Cerebellar nuclear complex (tissue), 1 donor: ENCODE measurements at regions not wholly inside any gene's neighbourhood (a gene's known extent, or its start where the extent isn't known, plus 50 kb on each side); places are given as distances from the start of the nearest gene placed in this dataset.

Experiments used
- DNase-seq, 2 experiments: peaks; one replicate each; lab custom pipeline; 2025; lab: John Stamatoyannopoulos, UW

- DNase-seq, result no peak
These were observed 113.9 kb downstream of the C5orf15 start for GRCh38 chr5:133854554-133854953.

- no peak for DNase-seq
These were observed 114.6 kb downstream of the C5orf15 start for GRCh38 chr5:133853646-133854365.

- DNase-seq, result no peak
These were observed 116.9 kb downstream of the C5orf15 start for GRCh38 chr5:133851521-133851920.

GRCh38 chr5:133850811-133851210, 117.6 kb downstream of the C5orf15 start:
- DNase-seq, result no peak

- no peak for DNase-seq
These were observed 119.3 kb downstream of the C5orf15 start for GRCh38 chr5:133849116-133849515.

- no peak for DNase-seq
These were observed 120.0 kb downstream of the C5orf15 start for GRCh38 chr5:133848341-133848811.

GRCh38 chr5:133847886-133848285, 120.5 kb downstream of the C5orf15 start:
- DNase-seq, result no peak

GRCh38 chr5:133847301-133847700, 121.1 kb downstream of the C5orf15 start:
- no peak for DNase-seq

- DNase-seq, result no peak
These were observed 121.8 kb downstream of the C5orf15 start for GRCh38 chr5:133846478-133847226.

GRCh38 chr5:133845271-133845670, 123.2 kb downstream of the C5orf15 start:
- no peak for DNase-seq

- no peak for DNase-seq
These were observed 123.6 kb downstream of the C5orf15 start for GRCh38 chr5:133844836-133845235.

GRCh38 chr5:133843911-133844310, 124.5 kb downstream of the C5orf15 start:
- DNase-seq, result no peak

GRCh38 chr5:133842846-133843611, 125.4 kb downstream of the C5orf15 start:
- no peak for DNase-seq

GRCh38 chr5:133841831-133842750, 126.3 kb downstream of the C5orf15 start:
- DNase-seq, result no peak

GRCh38 chr5:133840168-133840567, 128.3 kb downstream of the C5orf15 start:
- DNase-seq, result no peak

- DNase-seq, result no peak
These were observed 128.7 kb downstream of the C5orf15 start for GRCh38 chr5:133839721-133840120.

- no peak for DNase-seq
These were observed 129.3 kb downstream of the C5orf15 start for GRCh38 chr5:133839090-133839489.

GRCh38 chr5:133838286-133838685, 130.1 kb downstream of the C5orf15 start:
- no peak for DNase-seq

GRCh38 chr5:133831491-133832224, 136.8 kb downstream of the C5orf15 start:
- no peak for DNase-seq

- no peak for DNase-seq
These were observed 137.5 kb downstream of the C5orf15 start for GRCh38 chr5:133830911-133831310.

GRCh38 chr5:133830281-133830680, 138.1 kb downstream of the C5orf15 start:
- no peak for DNase-seq
